HG03521 (cell line): ENCODE measurements at regions not wholly inside any gene's neighbourhood (a gene's known extent, or its start where the extent isn't known, plus 50 kb on each side); places are given as distances from the start of the nearest gene placed in this dataset.
"Not testable (repeated sequence)": the region's sequence is repeated elsewhere in the genome, so short reads cannot be mapped to it uniquely, and the experiment has no call there.

Source experiments
- ATAC-seq: cut with Tn5 transposase; IDR thresholded peaks from one replicate; pipeline ENCODE4 v1.9.1; 2021; ENCODE audit warnings: mild to moderate bottlenecking, moderate library complexity; ENCODE audit not compliant: unreplicated experiment

DNA sequence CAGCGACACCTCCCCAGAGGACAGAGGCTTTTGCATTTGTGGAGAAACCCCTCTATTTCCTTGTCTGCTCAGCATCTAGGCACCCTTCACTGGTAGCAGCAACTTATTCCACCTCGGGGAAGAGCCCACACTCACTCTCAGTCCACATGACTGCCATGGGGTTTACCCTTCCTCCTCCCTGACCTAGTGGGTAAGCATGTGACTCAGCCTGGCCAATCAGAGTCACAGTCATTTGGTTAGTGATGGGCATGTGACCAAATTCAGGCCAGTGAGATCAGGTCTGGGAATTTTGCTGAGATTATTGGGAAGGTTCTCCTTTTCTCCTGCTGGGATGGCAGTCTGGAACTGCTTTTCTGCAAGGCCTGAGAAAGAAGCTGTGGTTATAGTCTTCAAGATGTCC lies 145.7 kb upstream of the PHACTR3 start:
- no peak for ATAC-seq

DNA sequence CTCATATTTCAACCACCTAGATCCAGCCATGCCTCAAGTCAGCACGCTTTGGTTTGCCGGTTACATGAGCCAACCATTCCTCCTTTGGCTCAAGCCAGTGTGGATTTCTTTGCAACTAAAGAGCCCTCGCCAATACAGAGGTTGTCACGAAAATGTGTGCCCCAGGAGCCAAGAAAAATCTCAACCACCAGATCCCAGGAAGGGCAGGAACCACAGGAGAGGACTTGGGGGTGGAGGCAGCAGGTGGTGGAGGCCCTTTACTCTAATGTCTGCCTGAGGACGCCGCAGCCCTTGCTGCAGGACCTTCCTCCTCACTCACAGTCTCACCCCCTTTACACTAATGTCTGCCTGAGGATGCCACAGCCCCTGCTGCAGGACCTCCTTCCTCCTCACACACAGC lies 144.8 kb upstream of the PHACTR3 start:
- no peak for ATAC-seq

DNA sequence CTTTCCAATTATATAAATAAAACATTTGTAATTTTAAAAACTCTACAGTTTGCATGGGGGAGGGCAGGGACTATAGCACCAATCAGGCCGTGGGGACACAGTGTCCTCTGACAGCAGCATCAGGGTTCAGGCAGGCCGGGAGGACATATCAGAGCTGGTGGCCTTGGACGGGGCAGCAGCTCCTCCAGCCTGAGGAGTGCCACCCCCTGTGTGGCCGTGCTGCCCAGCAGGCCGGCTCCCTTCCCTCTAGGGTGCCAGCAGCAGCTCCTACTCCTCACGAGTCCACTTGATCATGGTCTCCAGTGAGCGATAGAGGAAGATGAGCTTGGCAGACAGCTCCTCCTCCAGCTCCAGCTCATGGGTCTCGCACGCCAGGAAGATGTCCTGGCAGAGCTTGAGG lies 144.0 kb upstream of the PHACTR3 start:
- no peak for ATAC-seq

DNA sequence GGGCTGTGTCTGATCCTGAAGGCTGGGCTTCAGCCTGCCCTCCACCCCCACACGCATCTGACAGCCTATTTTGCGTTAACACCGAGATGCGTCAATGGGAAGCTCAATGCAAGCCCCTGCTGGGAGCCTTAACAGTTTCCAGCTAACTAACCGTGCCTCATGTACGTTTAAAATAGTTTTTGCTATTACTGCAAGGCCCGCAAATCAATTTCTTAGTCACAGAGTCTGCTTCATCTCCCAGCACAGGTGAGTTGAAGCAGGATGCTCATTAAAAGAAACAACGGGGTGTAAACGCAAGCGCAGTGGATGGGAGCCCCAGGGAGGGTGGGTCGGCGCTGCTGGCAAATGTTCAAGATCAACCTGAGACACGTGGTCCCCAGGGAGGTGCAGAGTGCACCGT lies 142.8 kb upstream of the PHACTR3 start:
- ATAC-seq, result no peak

DNA sequence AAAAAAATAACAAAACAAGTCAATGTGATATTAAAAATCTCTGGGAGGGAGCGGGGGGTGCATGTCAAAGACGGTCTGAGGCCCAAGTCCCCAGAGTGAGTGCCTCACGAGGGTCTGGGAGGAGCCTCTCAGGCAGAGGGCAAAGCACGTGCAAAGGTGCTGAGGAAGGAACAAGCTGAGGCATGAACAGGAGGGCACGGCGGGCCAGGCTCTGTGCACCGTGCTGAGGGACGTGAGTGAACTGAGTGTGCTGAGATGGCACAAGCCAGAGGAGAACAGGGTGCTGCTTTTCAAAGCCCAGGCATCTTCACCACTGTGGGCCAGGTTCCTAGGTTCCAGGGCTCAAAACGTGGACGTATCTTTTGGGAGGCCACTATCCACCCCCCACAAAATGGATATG lies 142.1 kb upstream of the PHACTR3 start:
- no peak for ATAC-seq

DNA sequence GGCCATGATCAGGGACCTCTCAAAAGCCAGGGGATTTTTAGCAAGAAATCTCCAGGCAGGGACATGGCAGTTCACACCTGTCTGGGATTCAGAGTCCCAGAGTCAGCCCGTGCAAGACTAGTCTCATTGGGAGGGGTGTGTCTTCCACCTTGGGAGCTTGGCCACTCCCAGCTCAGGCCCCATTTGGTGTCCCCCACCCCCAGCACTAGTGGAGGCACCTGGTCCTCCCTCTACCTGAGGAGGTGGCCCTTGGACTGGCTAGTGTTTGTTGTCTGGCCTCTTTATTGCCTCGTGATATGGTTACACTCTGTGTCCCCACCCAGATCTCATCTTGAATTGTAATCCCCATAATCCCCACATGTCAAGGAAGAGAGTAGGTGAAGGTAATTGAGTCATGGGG lies 140.8 kb upstream of the PHACTR3 start:
- ATAC-seq, result no peak

DNA sequence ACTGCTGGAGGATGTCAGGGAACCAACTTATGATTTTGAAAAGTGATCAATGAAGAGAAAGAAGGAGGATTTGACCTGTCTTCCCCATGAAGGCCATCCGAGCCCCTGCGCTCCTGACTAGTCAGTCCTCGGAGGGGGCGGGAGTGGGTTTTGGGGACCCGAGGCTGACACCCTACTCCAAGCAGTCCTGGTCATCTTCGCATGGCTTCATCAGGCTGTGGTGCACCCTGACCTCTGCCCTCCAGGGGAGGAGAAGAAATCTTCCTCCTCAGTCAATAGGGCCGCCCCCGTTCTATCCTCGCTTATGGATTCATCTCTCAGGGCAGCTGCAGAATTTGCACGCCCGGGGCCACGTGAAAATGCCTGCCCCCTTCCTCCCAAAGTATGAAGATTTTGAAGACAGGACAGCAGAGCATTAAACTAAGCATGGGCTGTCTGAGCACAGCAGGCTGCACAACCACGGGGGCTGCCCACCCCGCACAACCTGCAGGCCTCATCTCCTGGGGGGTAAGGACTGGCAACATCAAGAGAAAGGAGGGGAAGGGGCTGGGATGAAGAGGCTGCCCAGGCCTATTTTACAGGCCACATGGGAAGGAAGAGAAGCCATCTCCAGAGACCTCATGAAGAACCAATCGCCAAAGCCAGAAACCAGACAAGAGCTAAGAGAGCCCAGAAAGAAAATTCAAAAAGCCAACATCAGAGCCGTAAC lies 138.1 kb upstream of the PHACTR3 start:
- no peak for ATAC-seq

DNA sequence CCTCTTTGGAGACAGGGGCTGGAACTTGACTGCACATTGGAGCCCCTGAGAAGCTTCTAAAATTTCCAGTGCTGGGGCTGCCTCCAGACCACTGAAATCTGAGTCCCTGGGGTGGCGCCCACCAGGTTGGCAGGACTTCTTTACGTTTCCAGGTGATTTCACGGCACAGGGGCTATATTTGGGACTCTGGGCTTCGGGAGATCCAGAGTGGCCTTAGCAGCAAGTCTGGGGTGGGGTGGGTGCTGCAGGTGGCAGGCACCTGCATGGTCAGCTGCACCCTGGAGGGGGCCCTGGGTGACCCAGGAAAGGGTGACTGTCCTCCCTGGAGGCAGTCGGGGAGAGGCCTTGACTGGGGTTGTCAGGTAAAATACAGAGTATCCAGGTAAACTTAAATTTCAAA lies 135.5 kb upstream of the PHACTR3 start:
- ATAC-seq, result no peak

DNA sequence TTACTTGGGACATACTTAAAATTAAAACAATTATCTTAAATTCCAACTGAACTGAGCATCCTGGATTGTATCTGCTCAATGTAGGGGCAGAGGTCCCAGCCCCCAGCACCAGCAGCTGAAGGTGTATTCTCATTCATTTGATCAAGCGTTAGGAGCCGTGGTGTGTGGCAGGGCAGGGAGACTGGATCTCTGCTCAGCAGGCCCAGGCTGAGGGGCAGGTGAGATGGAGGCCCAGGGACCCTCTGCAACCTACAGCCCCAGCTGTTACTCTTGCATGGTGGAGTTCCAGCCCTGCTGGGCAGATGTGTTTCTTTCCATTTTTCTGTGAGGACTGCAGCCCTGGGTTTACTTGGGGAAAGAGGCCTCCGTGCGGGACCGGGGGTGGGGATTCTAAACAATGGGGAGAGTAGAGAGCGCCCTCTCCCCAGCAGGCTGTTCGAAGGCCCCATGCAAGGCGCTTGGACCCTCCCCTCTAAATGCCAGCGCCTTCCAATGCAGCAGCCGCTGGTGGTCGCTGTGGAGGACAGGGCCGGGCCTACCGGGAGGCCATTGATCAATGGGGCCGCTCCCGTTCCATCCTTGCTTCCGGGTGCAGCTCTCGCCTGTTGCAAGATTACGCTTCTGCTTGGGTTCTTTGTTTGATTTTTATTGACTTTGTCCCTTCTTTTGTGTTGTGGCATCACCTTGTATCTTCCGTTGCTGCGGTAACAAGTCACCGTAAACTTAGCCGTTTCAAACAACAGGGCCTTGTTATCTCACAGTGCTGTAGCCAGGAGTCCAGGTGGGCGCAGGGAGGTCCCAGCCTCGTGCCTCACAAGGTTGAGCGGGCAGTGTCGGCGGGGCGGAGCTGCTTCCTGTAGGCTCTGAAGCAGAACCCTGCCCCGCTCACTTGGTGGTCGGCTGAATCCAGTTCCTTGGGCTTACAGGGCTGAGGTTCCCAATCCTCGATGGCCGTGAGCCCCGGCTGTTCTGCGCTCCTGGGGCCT lies 134.8 kb upstream of the PHACTR3 start:
- no peak for ATAC-seq

DNA sequence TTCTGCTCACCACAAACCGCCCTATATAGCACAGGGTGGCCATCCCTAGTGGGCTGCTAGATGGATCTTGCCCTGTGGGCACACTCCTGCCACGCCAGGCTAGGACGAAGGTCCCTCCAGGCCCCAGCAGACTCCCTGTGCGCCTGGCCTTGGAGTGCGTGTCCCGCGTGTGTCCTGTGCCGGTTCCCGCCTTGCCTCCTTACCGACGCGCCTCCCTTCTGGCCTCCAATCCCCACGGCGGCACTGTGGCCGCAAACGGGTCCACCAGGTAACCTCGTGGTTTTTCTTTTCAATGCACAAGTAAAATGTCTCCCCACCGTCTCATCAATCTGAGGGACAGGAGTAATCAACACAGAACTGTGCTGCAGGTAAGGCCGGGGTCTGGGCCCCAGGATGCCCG lies 133.8 kb upstream of the PHACTR3 start:
- ATAC-seq, result no peak

DNA sequence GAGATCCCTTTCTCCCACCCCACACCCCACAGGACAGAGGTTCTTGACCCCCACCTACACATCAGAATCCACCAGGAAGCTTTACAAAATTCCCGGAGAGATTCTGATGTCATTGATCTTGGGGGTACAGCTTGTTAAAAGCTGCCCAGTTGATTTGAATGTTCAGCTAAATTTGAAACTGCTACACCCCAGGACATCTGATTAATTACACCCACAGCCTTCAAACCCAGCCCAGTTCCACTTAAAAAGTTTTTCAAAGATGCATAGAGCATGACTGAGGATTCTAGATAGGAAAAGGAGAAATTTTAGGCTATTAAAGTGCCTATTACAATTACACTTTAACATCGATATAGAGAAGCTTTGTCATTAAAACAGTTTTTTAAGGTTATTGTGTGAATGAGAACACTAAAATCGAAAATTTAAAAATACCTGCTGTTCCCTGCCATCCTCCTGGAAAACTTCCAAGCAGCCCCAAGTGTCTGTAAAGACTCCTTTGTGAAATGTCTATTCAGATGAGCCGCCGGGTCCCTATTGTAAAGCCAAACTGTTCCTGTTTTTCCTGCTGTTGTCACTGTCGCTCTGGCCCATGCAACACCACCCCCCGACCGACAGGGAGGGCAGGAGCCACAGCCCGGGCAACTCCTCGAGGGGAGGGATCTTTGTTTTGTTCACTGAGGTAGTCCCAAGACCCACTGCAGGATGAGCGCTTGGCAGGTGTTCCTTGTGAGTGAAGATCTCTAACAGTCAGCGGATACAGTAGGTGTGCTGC lies 132.5 kb upstream of the PHACTR3 start:
- ATAC-seq, result no peak

DNA sequence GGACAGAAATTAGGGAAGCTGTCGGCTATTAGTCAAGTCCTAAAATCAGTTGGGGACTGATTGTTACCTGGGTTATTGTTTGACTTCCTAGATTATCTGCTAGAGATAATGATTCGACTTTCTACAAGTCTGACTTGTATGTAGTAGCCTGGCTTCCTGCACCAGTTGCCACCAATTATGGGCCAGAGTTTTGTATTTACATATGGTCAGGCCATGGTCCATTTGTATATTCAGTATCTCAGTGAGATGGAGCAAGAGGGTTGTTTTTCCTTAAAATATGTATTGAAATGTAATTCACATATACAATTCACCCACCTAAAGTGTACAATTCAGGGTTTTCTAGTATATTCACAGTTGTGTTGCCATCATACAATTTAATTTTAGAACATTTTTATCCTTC lies 130.6 kb upstream of the PHACTR3 start:
- no peak for ATAC-seq

DNA sequence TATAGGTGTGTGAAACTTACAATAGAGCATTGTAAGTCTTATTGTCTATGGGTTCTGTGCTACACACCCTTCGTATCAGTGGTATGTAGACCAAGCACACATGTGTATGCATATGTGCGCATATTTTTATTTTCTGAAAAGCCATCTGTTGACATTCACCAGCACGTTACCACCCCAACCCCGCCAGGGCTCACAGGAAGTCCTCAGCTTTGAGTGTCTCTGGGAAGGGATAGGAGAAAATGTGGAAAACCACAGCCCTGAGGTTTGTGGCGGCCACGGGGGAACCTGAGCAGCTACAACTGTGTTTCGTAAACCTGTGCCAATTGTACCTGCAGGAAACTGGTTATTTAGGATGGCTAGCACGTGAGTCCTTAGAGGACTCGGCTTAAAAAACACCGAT lies 123.3 kb upstream of the PHACTR3 start:
- no peak for ATAC-seq

DNA sequence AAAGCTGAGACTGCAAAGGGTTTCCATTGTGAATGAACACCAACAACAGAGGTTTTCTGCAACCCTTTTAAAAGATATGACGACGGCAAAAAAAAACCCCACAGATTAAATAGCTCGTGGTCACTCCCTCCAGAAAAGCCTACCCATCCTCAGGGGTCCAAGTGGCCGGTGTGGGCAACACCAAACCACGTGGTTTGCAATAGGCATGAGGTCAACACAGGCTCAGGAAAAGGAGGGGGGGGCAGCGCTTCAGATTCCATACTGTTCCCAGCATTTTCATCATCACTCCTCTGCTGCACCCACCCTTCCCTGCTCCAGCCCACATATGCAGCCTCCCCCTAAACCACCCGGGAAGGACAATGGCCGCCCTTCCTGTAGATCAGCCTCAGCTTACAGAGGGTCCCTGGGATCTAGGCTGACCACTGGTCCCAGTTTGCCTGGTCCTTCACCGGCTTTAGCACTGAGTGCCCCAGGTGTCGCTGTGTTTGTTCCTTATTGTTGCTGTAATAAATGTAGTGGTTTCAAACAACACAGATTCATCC lies 122.8 kb upstream of the PHACTR3 start:
- ATAC-seq, result no peak

DNA sequence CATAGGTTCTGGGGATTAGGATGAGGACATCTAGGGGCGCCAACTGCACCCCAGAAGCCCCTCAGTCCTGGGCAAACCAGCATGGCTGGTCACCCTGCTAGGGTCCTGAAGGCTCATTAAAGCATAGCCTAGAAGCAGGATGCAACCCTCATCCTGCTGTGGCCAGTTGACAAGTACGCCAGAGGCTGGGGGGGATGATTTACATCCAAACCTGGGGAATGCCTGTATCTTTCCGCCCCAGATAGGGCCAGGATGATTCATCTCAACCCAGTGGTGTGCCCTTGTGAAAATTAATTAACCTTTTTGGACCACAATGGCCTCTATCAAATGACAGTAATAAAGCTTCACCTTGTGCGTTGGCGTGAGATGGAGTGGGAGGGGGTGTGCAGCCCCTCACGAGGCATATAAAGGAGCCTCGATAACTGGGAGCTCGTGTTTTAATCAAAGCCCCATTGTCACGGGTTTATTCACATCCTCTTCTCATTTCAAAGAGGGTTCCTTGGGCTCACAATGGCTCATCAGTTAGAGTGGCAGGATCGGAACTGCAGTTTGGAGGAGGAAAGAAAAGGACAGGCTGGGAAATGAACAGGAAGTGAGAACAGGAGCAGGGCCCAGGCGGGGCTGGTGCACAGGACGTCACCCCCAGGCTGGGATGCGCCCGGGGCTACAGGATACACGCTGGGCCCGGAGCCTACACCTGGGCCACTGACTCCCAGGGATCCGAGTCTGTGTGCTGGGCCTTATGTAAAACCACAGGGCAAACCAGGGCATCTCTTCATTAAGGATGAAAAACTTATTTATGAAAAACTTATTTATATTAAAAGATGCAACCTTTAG lies 121.8 kb upstream of the PHACTR3 start:
- no peak for ATAC-seq

DNA sequence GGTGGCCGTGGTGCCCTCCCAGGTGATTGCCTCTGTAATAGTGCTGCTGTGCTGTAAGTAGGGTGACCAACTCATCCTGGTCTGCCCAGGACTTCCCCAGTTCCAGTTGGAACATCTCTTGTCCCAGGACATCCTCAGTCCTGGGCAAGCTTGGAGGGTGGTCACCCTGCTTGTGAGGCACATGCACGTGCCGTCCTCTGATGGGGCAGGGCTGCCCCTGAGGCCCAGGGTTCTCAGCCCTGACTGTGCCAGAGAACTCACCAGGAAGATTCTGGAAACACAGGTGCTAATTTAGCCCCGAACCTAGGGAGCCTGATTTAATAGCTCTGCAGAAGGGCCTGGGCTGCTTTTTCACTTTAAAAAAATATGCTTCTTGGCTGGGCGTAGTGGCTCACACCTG lies 120.9 kb upstream of the PHACTR3 start:
- no peak for ATAC-seq

DNA sequence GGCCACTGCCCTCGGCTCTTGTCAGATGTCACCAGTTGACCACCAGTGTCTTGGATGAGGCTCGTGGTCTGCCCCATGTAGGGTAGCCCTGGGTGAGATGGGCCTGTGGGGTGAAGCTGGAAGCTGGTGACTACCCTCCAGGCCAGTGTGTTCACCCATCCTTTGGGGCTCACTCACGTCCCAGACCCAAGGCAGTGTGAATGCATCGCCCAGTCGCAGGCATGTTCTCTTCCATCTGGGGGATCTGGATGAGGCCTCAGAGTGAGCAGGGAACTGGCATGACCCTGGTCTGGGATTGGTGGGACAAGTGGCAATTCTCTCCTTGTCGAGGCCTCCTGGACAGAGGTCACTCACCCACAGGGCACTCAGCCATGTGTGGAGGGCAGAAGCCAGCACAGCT lies 120.1 kb upstream of the PHACTR3 start:
- ATAC-seq, result no peak

DNA sequence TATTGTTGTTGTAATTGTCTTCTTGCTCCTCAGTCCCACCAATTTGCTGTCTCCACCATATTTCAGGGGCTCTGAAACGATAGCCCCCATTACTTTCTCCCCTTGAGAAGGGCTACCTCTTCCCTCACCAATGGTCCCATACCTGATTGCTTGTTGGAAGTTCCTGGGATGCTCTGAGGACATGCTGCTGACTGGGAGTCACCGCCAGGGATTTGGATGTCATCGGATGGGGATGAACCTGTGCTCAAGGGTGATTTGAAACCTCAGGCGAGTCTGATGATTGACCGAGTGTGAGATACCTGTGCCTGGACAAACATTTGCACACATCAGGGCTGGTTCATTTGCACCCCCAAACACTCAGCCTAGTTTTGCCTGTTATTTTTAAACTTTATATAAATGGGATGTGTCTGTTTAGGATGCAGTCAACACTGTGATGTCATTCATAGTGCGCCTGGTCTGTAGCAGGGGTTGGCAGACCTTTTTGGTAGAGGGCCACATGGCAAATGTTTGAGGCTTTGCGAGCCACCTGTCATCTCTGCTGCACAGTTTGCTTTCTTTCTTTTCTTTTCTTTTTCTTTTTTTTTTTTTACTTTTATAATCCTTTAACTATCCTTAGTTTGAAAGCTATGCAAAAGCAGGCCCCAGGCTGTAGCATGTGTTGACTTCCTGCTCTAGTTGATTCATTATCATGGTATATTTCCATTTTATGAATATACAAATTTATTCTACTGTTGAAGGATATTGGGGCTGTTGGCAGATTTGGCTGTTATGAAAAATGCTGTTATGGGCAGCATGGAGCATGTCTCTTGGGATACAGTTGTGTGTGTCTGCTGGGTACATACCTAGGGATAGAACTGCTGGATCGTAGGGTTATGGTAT lies 118.5 kb upstream of the PHACTR3 start:
- no peak for ATAC-seq

DNA sequence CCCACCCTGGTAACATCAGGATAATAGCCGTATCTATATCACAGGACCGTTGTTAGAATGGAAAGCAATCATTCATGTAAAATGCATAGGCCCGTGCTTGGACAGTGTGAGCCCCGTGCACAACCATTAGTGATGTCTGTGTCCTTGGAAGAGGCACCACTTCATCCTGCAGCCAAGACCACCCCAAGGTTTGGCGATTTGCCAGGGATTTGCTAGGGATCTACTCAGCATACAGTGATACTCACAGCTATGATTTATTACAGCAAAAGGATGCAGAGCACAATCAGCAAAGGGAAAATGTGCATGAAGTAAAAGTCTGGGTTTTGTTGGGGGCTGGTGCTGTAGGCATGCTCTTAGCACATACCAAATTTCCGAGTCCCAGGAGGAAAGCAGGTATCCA lies 115.9 kb upstream of the PHACTR3 start:
- ATAC-seq, result not testable (repeated sequence)
